Epithelial cell of esophagus (primary cell): ENCODE measurements at regions not wholly inside any gene's neighbourhood (a gene's known extent, or its start where the extent isn't known, plus 50 kb on each side); places are given as distances from the start of the nearest gene placed in this dataset.

Experiments used
- DNase-seq: peaks from one replicate; pipeline ENCODE4 v3.0.0; 2010; ENCODE audit warnings: low read depth
- H3K4me3 ChIP-seq: 2 replicates; pipeline ENCODE4 v1.5.1; 2011; ENCODE audit warnings: mild to moderate bottlenecking, low read length, control low read depth
- CTCF ChIP-seq: IDR thresholded peaks from 2 replicates; pipeline ENCODE4 v1.5.1; 2011; ENCODE audit warnings: low read depth, mild to moderate bottlenecking, low read length, control low read depth, inconsistent platforms; ENCODE audit not compliant: insufficient read depth; ENCODE audit errors: missing control alignments

GRCh38 chr4:62550121-62550520 is 1350.0 kb downstream of the ADGRL3 start:
- no peak for TF ChIP-seq CTCF
- DNase-seq, result no peak
- no peak overlapping the region for H3K4me3 ChIP-seq

GRCh38 chr4:62549601-62550000 is 1349.5 kb downstream of the ADGRL3 start:
- no peak for TF ChIP-seq CTCF
- H3K4me3 ChIP-seq, result no peak overlapping the region
- no peak for DNase-seq

- TF ChIP-seq CTCF, result no peak
- no peak overlapping the region for H3K4me3 ChIP-seq
- no peak for DNase-seq
Observed at GRCh38 chr4:62548765-62549164, 1348.6 kb downstream of the ADGRL3 start.

GRCh38 chr4:62548108-62548524 is 1348.0 kb downstream of the ADGRL3 start:
- H3K4me3 ChIP-seq, result no peak overlapping the region
- no peak for TF ChIP-seq CTCF
- DNase-seq, result no peak

- H3K4me3 ChIP-seq, result no peak overlapping the region
- DNase-seq, result no peak
- no peak for TF ChIP-seq CTCF
Observed at GRCh38 chr4:62544428-62544827, 1344.3 kb downstream of the ADGRL3 start.

- TF ChIP-seq CTCF, result no peak
- H3K4me3 ChIP-seq, result no peak overlapping the region
Observed at GRCh38 chr4:62543002-62543401, 1342.9 kb downstream of the ADGRL3 start.

GRCh38 chr4:62533573-62533972 is 1333.4 kb downstream of the ADGRL3 start:
- no peak for TF ChIP-seq CTCF

More at GRCh38 chr4:62543002-62543401, 1342.9 kb downstream of the ADGRL3 start:
- DNase-seq, result no peak

More at GRCh38 chr4:62533573-62533972, 1333.4 kb downstream of the ADGRL3 start:
- H3K4me3 ChIP-seq, result no peak overlapping the region
- no peak for DNase-seq
